ENCODE measurements at regions not wholly inside any gene's neighbourhood (a gene's known extent, or its start where the extent isn't known, plus 50 kb on each side); places are given as distances from the start of the nearest gene placed in this dataset.
"Not testable (repeated sequence)": the region's sequence is repeated elsewhere in the genome, so short reads cannot be mapped to it uniquely, and the experiment has no call there.

DNA sequence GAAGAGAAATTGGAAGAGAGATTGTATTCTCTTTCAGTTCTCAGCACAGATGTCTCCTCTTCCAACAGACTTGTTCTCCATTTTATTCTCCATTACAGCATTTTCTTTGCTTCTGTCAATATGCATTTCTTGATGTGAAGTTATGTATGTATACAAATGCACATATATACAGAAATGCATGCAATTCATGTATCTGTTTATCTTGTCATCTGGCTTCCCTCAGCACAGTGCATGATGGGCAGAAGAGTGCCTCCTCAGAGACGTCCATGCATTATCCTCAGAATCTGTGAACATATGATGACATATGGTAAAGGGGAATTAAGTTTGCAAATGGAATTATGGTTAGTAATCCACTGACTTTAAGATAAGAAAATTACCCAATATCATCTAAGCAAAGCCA lies 106.7 kb upstream of the VWC2 start:
- no peaks in the 10 kb centered on the region for H3K27me3 Mint-ChIP-seq
- H3K9me3 Mint-ChIP-seq: peaks cover 7% of the 10 kb centered on the region
- no peak overlapping the region for H3K27ac Mint-ChIP-seq
- DNase-seq: no peak
- no peaks in the 10 kb centered on the region for H3K4me1 Mint-ChIP-seq
- H3K4me3 Mint-ChIP-seq: no peak overlapping the region
- CTCF ChIA-PET: no interaction called here
- H3K36me3 Mint-ChIP-seq: no peaks in the 10 kb centered on the region

DNA sequence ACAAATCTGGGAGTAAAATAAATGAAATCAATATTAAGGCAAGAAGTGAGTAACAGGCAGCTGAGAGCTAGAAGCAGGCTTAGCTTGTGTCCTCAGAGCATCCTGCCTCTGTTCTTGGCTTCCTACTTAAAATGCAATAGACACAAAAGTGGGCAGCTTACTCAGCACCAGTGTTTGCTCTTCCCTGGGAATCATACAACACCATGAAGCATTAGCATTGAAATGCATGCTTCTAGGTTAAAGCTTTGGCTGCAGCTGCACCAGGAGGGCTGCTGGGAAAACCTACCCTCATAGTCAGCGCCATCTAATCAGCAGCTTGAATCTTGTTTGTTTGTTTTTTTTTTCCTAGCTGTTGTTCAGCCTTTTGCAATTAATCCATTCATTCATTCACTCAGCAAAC lies 104.2 kb upstream of the VWC2 start:
- DNase-seq: no peak
- no peaks in the 10 kb centered on the region for H3K27me3 Mint-ChIP-seq
- no peaks in the 10 kb centered on the region for H3K4me1 Mint-ChIP-seq
- no peaks in the 10 kb centered on the region for H3K36me3 Mint-ChIP-seq
- no peak overlapping the region for H3K27ac Mint-ChIP-seq
- peaks cover 7% of the 10 kb centered on the region for H3K9me3 Mint-ChIP-seq
- no peak overlapping the region for H3K4me3 Mint-ChIP-seq
- CTCF ChIA-PET: no interaction called here

DNA sequence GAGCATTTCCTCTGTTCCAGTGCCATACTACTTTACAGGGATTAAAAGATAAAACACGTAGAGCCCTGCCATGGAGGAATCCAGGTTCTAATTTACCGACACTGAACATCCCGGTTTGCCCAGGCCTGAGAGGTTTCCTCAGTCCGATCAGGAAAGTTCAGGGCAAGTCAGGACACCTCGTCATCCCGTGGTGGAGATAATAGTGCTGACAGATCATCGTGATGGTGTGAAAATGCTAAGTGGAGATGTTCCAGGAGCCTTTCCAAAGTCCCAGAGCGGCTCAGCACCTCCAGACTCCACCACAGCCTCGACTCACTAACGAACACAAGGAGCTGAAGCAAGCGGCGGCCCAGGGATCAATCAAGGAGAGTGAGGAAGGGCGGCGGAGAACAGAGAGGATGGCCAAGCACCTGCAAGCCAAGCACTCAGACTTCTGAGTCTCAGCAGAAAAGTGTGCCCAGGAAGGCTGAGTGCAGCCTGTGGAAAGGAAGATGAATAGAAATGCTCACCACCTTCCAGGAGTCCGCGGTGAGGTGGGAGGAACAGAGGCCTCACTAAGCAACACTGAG lies 103.7 kb upstream of the VWC2 start:
- no peak overlapping the region for H3K27ac Mint-ChIP-seq
- DNase-seq: no peak
- H3K9me3 Mint-ChIP-seq: peaks cover 7% of the 10 kb centered on the region
- CTCF ChIA-PET: no interaction called here
- no peaks in the 10 kb centered on the region for H3K4me1 Mint-ChIP-seq
- H3K4me3 Mint-ChIP-seq: no peak overlapping the region
- no peaks in the 10 kb centered on the region for H3K36me3 Mint-ChIP-seq
- H3K27me3 Mint-ChIP-seq: no peaks in the 10 kb centered on the region

DNA sequence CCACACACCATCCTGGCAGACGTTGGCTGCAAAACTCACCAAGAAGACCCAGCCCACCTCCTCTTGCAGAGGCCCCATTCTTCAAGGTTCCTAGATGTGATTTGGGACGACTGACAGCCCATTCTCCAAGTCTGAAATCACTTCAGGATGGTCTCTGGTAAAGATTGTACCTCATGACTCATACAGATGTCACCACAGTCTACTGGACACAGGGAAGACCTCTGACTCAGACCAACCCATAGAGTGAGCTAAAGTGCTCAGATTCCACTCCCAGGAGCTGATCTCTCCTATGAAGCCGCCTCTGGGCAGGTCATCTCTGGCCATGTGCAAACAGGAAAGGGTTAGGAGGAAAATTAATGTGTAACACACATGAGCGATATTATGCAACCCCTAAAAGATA lies 102.4 kb upstream of the VWC2 start:
- H3K4me1 Mint-ChIP-seq: no peaks in the 10 kb centered on the region
- H3K27ac Mint-ChIP-seq: no peak overlapping the region
- no peaks in the 10 kb centered on the region for H3K27me3 Mint-ChIP-seq
- no peaks in the 10 kb centered on the region for H3K36me3 Mint-ChIP-seq
- H3K9me3 Mint-ChIP-seq: peaks cover 5% of the 10 kb centered on the region
- CTCF ChIA-PET: no interaction called here
- no peak overlapping the region for H3K4me3 Mint-ChIP-seq
- no peak for DNase-seq

DNA sequence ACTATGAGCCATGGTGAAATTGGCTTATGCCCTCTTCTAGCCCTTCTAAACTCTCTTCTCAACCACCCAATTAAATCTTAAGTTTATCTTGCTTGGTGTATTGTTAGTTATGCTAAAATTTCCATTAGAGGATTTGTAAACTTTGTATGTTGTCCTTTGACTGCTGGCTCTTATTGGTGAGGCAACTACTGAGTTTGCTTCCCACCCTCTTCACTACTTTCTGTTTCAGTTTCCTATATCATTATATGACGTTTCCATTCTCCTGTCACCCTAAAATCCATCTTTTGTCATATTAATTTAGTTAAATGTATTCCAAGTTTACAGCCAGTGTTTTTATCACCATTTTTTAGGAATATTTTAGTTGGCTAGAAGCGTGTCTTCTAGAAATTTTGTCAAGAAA lies 80.9 kb upstream of the VWC2 start:
- no peaks in the 10 kb centered on the region for H3K36me3 Mint-ChIP-seq
- H3K4me3 Mint-ChIP-seq: no peak overlapping the region
- no peak for DNase-seq
- H3K4me1 Mint-ChIP-seq: no peaks in the 10 kb centered on the region
- no peaks in the 10 kb centered on the region for H3K27me3 Mint-ChIP-seq
- no peak overlapping the region for H3K27ac Mint-ChIP-seq
- CTCF ChIA-PET: no interaction called here
- H3K9me3 Mint-ChIP-seq: no peaks in the 10 kb centered on the region

DNA sequence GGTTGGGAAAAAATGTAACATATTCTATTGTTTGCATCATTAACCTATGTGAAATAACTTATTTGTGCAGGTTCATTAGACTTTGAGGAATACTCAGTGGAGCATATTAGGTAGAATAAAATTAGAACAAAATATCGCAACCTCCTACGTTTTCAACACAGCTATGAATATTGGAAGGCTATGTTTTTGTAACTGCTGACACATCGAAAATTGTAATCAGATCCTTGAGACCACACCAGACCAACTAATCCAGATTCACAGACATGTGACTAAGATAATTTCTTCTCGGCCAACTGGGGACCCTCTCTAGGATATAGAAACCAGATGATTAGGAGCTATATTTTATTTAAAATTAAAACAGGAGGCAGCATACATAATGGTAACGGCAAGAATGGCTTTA lies 77.5 kb upstream of the VWC2 start:
- no peaks in the 10 kb centered on the region for H3K4me1 Mint-ChIP-seq
- H3K9me3 Mint-ChIP-seq: no peaks in the 10 kb centered on the region
- CTCF ChIA-PET: no interaction called here
- H3K27ac Mint-ChIP-seq: no peak overlapping the region
- no peaks in the 10 kb centered on the region for H3K36me3 Mint-ChIP-seq
- DNase-seq: no peak
- H3K4me3 Mint-ChIP-seq: no peak overlapping the region
- H3K27me3 Mint-ChIP-seq: no peaks in the 10 kb centered on the region

DNA sequence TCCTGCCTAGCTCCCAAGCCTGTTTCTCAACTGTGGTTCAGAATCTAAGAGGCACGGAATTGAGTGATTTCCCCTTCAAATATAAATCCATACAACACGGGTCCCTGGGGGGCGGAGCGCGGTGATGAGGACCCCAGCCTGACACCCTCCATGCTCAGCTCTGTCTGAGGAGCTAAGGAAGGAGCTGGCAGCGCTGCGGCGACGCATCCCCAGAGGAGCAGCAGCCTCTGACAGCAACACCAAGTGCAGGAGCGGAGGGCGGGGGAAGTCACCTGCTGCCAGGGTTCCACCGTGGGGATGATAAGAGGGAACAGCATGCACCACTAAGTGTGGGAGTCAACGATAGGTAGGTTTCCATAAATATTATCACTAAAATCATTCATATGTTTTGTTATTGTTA lies 72.6 kb upstream of the VWC2 start:
- Mint-ChIP-seq H3K36me3 (no peaks in the 10 kb centered on the region), H3K27ac (no peak overlapping the region), H3K27me3 (no peaks in the 10 kb centered on the region), H3K4me1 (no peaks in the 10 kb centered on the region), H3K9me3 (no peaks in the 10 kb centered on the region), H3K4me3 (no peak overlapping the region)
- CTCF ChIA-PET: no interaction called here
- no peak for DNase-seq

DNA sequence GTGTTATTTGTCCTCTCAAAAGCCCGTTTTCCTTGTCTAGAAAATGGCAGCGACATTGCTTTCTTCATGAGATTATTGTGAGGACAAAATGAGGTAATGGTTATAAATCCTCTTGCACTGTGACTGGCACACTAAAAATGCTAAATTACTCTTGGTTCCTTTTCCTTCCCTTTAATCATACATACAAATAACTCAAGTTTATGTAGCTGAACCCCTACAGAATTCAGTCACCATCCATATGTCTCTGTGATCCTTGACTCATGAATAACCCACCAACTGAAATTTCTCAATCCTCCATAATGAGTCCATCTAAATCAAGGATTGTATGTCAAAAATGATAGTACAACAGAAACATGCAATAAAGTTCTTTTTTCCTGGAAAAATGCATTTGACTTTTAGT lies 71.3 kb upstream of the VWC2 start:
- no peak for DNase-seq
- no peaks in the 10 kb centered on the region for H3K4me1 Mint-ChIP-seq
- no peak overlapping the region for H3K4me3 Mint-ChIP-seq
- no peaks in the 10 kb centered on the region for H3K27me3 Mint-ChIP-seq
- no peaks in the 10 kb centered on the region for H3K9me3 Mint-ChIP-seq
- no peaks in the 10 kb centered on the region for H3K36me3 Mint-ChIP-seq
- no peak overlapping the region for H3K27ac Mint-ChIP-seq
- CTCF ChIA-PET: no interaction called here

DNA sequence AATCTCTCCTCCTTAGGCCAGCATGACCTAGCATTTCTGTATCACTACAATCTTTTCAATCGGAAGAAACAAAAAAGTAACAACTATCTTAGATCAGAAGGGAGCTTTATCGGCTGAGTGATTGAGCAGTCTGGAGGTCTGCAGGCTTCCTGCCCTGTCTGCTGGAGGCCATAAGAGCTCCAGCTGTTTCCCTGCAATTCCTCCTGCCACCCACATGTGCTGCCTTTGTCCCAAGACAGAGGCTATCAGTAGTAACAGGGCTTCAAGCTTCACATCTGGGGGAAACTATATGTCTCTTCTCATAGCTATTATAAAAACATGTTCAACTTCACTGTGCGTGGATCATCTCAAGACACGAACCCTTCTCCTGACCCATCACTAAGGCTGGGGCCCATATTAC lies 70.1 kb upstream of the VWC2 start:
- Mint-ChIP-seq H3K9me3 (no peaks in the 10 kb centered on the region), H3K36me3 (no peaks in the 10 kb centered on the region), H3K27me3 (no peaks in the 10 kb centered on the region), H3K4me1 (no peaks in the 10 kb centered on the region), H3K27ac (no peak overlapping the region), H3K4me3 (no peak overlapping the region)
- DNase-seq: no peak
- CTCF ChIA-PET: no interaction called here

DNA sequence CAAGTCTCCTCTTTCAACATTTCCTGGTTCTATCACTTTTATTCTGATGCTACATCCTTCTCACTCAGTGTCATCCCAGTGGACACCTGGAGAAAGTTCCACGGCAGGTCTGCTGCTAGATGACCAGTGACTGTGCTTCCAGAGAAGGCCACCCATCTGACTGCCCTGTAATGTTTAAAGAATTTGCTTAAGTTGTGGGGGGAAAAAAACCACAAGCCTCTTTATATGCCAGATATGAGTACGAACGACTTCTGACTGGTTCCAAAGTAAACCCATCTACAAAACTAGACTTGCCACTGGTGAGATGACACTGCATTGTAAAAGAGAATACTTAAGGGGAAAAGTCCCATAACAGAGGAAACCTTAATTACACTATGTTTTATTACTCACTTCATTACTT lies 69.6 kb upstream of the VWC2 start:
- Mint-ChIP-seq H3K4me1 (no peaks in the 10 kb centered on the region), H3K27ac (no peak overlapping the region), H3K36me3 (no peaks in the 10 kb centered on the region), H3K9me3 (no peaks in the 10 kb centered on the region), H3K4me3 (no peak overlapping the region), H3K27me3 (no peaks in the 10 kb centered on the region)
- DNase-seq: no peak
- CTCF ChIA-PET: no interaction called here

DNA sequence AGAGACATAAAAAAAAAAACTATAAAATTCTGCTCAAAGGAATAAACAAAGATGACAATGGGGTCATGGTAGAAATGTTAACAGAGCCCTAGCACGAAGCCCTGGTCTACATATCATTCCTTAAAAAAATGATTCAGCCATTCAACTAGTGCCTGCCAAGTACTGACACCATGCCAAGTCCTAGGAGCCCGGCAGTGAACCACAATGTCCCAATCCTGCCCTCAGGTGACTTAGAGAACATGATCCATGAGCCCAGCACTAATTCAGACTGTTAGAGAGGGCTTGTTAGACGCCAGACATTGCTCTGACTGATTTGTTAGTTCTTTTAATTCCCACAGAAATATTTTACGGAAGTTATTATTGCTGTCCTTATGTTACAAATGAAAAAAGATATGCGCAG lies 67.3 kb upstream of the VWC2 start:
- H3K27me3 Mint-ChIP-seq: no peaks in the 10 kb centered on the region
- CTCF ChIA-PET: interaction anchor here (0.6 kb wide), 1 partner anchor 175 kb away, joined by 3 read pairs; no protein-coding TSS in a partner anchor
- H3K4me1 Mint-ChIP-seq: no peaks in the 10 kb centered on the region
- H3K27ac Mint-ChIP-seq: no peak overlapping the region
- no peaks in the 10 kb centered on the region for H3K36me3 Mint-ChIP-seq
- DNase-seq: no peak
- no peaks in the 10 kb centered on the region for H3K9me3 Mint-ChIP-seq
- H3K4me3 Mint-ChIP-seq: no peak overlapping the region

DNA sequence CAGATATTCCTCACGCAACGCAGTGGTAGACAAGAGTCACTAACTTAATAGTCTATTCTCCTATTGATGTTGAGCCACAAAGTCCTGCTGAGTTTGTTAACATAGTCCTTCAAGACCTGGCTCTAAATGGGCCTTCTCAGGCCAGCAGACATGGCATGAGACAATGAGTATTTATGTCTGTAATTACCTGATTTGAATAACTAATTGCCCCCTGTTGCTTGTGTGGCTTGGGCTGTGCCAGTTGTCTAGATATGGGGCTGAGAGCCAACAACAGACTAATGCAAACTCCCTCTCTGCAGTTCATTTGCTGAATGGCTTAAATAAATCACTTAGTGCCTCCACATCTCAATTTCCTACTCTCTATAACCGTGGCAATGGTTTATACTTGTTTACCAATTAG lies 65.5 kb upstream of the VWC2 start:
- H3K4me3 Mint-ChIP-seq: no peak overlapping the region
- no peak for DNase-seq
- no peak overlapping the region for H3K27ac Mint-ChIP-seq
- no peaks in the 10 kb centered on the region for H3K36me3 Mint-ChIP-seq
- peaks cover 3% of the 10 kb centered on the region for H3K9me3 Mint-ChIP-seq
- no peaks in the 10 kb centered on the region for H3K4me1 Mint-ChIP-seq
- CTCF ChIA-PET: no interaction called here
- no peaks in the 10 kb centered on the region for H3K27me3 Mint-ChIP-seq

DNA sequence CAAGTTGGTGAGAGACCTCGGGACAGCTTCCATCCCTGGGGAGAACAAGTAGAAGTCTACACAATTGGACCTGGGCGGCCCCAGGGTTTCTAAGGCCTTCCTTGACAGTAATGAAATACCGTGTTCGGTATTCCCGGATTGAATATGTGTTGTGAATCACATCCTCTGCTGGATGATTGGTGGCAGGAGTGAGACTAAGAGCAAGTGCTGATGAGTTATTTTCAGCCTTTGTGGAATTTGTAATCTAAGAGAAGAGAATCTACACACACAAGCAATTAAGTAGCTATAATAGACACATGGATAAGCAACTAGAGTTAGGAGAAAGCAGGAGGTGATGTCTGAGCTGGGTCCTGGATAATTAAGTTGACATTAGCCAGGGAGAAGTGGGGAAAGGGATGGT lies 64.8 kb upstream of the VWC2 start:
- Mint-ChIP-seq H3K9me3 (peaks cover 3% of the 10 kb centered on the region), H3K36me3 (no peaks in the 10 kb centered on the region), H3K27ac (no peak overlapping the region), H3K27me3 (no peaks in the 10 kb centered on the region), H3K4me3 (no peak overlapping the region), H3K4me1 (no peaks in the 10 kb centered on the region)
- no peak for DNase-seq
- CTCF ChIA-PET: no interaction called here

DNA sequence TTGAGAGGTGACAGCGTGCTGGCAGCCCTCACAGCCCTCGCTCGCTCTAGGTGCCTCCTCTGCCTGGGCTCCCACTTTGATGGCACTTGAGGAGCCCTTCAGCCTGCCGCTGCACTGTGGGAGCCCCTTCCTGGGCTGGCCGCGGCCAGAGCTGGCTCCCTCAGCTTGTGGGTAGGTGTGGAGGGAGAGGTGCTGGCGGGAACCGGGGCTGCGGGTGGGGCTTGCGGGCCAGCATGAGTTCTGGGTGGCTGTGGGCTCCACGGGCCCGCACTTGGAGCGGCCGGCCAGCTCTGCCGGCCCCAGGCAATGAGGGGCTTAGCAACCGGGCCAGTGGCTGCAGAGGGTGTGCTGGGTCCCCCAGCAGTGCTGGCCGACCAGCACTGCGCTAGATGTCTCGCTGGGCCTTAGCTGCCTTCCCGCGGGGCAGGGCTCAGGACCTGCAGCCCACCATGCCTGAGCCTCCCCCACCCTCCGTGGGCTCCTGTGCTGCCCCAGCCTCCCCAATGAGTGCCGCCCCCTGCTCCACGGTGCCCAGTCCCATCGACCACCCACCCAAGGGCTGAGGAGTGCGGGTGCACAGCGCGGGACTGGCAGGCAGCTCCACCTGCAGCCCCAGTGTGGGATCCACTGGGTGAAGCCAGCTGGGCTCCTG lies 62.2 kb upstream of the VWC2 start:
- H3K4me1 Mint-ChIP-seq, H3K9me3 Mint-ChIP-seq, CTCF ChIA-PET, DNase-seq, H3K4me3 Mint-ChIP-seq, H3K36me3 Mint-ChIP-seq, H3K27ac Mint-ChIP-seq, H3K27me3 Mint-ChIP-seq: not testable (repeated sequence)

DNA sequence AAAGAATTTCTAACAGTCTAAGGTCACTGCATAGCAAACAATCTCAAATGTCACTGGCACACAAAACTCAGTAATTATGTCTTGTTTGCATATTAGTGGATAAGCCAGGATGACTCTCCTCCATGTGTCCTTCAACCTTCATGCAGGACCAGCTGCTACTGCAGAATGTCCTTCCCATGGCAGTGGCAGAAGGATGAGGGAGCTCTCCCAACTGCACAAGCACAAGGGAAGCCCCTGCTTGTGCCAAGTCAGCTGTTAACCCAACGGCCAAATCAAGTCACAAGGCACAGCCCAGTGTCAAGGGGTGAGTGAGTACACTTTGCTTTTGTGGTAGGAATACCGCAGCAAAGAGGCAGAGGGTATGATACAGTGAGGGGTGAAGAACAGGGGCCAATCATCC lies 59.3 kb upstream of the VWC2 start:
- CTCF ChIA-PET: no interaction called here
- Mint-ChIP-seq H3K4me3 (no peak overlapping the region), H3K27me3 (no peaks in the 10 kb centered on the region), H3K4me1 (no peaks in the 10 kb centered on the region), H3K36me3 (no peaks in the 10 kb centered on the region), H3K9me3 (peaks cover 3% of the 10 kb centered on the region), H3K27ac (no peak overlapping the region)
- DNase-seq: no peak

DNA sequence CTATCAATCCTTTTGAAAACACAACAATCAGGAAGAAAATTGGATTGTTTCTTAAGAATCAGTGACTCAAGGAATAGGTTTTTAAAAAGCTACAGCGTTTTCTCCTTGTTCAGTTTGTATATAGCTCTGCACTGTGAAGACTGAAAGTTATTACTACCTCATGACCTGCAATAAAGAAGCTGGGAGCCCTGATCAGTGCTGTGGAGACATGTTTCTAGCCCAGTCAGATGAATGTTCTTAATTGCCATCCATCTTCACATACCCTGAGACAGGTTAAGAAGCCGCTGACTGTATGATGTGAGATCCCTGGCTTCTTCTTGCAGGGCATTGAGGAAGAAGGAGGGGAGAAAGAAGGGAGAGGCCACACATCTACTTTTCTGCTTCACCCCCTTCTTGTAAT lies 58.0 kb upstream of the VWC2 start:
- Mint-ChIP-seq H3K27ac (no peak overlapping the region), H3K9me3 (peaks cover 3% of the 10 kb centered on the region), H3K27me3 (no peaks in the 10 kb centered on the region), H3K4me1 (no peaks in the 10 kb centered on the region), H3K36me3 (no peaks in the 10 kb centered on the region), H3K4me3 (no peak overlapping the region)
- CTCF ChIA-PET: interaction anchor here (0.6 kb wide), 1 partner anchor 91 kb away, joined by 3 read pairs; no protein-coding TSS in a partner anchor
- DNase-seq: no peak

All from activated naive CD4-positive, alpha-beta T cell treated with anti-CD3 and anti-CD28 coated beads, Interleukin-2, amount 10 ng/mL, durations not matched to agents 7 days and 5 days (primary cell).